GM12874 (cell line): ENCODE measurements at regions not wholly inside any gene's neighbourhood (a gene's known extent, or its start where the extent isn't known, plus 50 kb on each side); places are given as distances from the start of the nearest gene placed in this dataset.

Source experiments
- CTCF ChIP-seq: IDR thresholded peaks from 2 replicates; pipeline ENCODE4 v1.5.1; 2011; ENCODE audit warnings: low read depth, mild to moderate bottlenecking, control low read depth, low read length, moderate library complexity; ENCODE audit not compliant: insufficient read depth

GRCh38 chr6:22020299-22021003 lies 276.4 kb downstream of the PRL start:
- no peak for TF ChIP-seq CTCF

- no peak for TF ChIP-seq CTCF
These were observed 274.9 kb downstream of the PRL start for GRCh38 chr6:22021966-22022365.

- TF ChIP-seq CTCF, result no peak
These were observed 272.9 kb downstream of the PRL start for GRCh38 chr6:22023937-22024336.

GRCh38 chr6:22024973-22025467 lies 271.8 kb downstream of the PRL start:
- no peak for TF ChIP-seq CTCF

- no peak for TF ChIP-seq CTCF
These were observed 271.2 kb downstream of the PRL start for GRCh38 chr6:22025468-22026163.

GRCh38 chr6:22026164-22026678 lies 270.6 kb downstream of the PRL start:
- no peak for TF ChIP-seq CTCF

GRCh38 chr6:22027040-22027725 lies 269.7 kb downstream of the PRL start:
- no peak for TF ChIP-seq CTCF
